ENCODE measurements at regions not wholly inside any gene's neighbourhood (a gene's known extent, or its start where the extent isn't known, plus 50 kb on each side); places are given as distances from the start of the nearest gene placed in this dataset.

DNA sequence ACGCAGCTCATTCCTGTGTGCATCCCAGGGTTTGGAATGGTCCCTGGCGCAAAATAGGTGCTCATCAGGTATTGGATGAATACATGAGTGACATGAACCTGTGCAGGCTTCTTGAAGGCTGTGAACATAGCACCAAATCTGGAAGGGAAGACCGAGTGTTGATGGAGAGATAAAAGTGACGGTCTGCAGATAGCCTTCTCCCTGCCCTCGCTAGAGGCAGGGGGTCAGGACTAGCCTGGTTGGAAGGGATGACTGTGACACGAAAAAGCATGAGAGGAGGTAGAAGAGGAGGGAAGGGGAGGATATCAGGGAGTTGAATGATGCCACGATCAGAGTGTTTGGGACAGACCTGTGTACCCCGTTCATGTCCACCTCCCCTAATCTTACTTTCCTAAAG is 267.1 kb downstream of the XXYLT1 start:
- H3K27ac ChIP-seq (ENCODE audit: low read depth), result no peak overlapping the region

DNA sequence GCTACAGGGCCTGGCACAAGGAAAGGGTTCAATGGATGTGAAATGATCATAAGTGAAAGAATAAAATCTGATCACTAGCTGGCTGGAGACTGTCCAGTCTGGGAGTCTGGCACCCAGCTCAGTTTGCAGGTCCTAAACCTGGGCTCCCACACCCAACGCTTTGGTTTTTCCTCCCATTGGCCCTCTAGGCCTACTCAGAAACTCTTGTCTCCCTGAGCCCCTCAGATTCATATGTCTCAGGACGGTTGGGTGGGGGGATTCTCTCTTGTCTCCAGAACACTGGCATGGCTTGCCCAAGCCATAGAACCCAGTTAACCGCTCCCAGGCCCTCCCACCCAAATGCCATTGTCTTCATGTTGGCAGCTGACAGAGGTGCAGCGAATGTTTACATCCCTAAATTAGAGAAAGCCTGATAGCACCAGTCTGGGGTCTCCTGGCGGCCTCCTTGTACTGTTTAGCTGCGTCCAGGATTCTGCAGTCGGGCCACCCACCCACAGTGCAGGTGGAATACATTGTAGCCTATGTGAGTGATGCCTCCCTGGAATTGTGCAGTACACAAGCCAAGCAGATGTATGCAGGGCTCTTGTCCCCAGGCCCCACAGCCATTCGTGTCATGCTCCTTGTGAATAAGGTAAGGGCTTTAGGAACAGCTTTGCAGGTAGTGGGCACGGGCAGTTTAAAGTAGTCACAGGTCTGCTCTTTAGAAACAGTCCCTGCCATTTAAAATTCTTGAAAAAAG is 266.3 kb downstream of the XXYLT1 start:
- no peak overlapping the region for H2AFZ ChIP-seq
- no peak overlapping the region for H3K4me3 Mint-ChIP-seq
- no peak overlapping the region for H3K4me2 ChIP-seq
- peaks cover 21% of the 10 kb centered on the region for H3K4me1 Mint-ChIP-seq
- H3K4me3 ChIP-seq, result no peak overlapping the region
- no peaks in the 10 kb centered on the region for H4K20me1 ChIP-seq (replicated peaks; ENCODE audit: insufficient read depth)
- no peak overlapping the region for H3K27ac ChIP-seq (ENCODE audit: low read depth)
- H3K79me2 ChIP-seq (replicated peaks; ENCODE audit: insufficient read depth), result no peaks in the 10 kb centered on the region
- H3K9me2 ChIP-seq (ENCODE audit: insufficient read depth), result no peaks in the 10 kb centered on the region
- H3K27me3 ChIP-seq (ENCODE audit: insufficient read depth), result no peaks in the 10 kb centered on the region
- no peaks in the 10 kb centered on the region for H3F3A ChIP-seq (replicated peaks; ENCODE audit: low read depth)
- H3K27me3 Mint-ChIP-seq (ENCODE audit: insufficient read depth, low read depth, poor library complexity), result peaks cover 1% of the 10 kb centered on the region
- H3K4me1 ChIP-seq (ENCODE audit: insufficient read depth), result peaks cover 8% of the 10 kb centered on the region
- no peaks in the 10 kb centered on the region for H3K36me3 ChIP-seq (ENCODE audit: insufficient read depth)
- H3K9me3 Mint-ChIP-seq, result peaks cover 15% of the 10 kb centered on the region
- ATAC-seq (no peak), DNase-seq (ENCODE audit: low spot score) (no peak)
- H3K27ac Mint-ChIP-seq, result no peak overlapping the region
- H3K36me3 Mint-ChIP-seq (ENCODE audit: low read depth), result peaks cover 6% of the 10 kb centered on the region; the same call in 2 of the 3 replicates
- TF ChIP-seq ZNF114 (CRISPR knock-in tag; IDR thresholded peaks at IDR 0.05), result no peak
- no peak for TF ChIP-seq POLR2AphosphoS5 (IDR thresholded peaks at IDR 0.05; ENCODE audit: low read depth)
- TF ChIP-seq, protein P1, sequence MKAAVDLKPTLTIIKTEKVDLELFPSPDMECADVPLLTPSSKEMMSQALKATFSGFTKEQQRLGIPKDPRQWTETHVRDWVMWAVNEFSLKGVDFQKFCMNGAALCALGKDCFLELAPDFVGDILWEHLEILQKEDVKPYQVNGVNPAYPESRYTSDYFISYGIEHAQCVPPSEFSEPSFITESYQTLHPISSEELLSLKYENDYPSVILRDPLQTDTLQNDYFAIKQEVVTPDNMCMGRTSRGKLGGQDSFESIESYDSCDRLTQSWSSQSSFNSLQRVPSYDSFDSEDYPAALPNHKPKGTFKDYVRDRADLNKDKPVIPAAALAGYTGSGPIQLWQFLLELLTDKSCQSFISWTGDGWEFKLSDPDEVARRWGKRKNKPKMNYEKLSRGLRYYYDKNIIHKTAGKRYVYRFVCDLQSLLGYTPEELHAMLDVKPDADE (IDR thresholded peaks at IDR 0.05), result no peak
- TF ChIP-seq, protein P2, sequence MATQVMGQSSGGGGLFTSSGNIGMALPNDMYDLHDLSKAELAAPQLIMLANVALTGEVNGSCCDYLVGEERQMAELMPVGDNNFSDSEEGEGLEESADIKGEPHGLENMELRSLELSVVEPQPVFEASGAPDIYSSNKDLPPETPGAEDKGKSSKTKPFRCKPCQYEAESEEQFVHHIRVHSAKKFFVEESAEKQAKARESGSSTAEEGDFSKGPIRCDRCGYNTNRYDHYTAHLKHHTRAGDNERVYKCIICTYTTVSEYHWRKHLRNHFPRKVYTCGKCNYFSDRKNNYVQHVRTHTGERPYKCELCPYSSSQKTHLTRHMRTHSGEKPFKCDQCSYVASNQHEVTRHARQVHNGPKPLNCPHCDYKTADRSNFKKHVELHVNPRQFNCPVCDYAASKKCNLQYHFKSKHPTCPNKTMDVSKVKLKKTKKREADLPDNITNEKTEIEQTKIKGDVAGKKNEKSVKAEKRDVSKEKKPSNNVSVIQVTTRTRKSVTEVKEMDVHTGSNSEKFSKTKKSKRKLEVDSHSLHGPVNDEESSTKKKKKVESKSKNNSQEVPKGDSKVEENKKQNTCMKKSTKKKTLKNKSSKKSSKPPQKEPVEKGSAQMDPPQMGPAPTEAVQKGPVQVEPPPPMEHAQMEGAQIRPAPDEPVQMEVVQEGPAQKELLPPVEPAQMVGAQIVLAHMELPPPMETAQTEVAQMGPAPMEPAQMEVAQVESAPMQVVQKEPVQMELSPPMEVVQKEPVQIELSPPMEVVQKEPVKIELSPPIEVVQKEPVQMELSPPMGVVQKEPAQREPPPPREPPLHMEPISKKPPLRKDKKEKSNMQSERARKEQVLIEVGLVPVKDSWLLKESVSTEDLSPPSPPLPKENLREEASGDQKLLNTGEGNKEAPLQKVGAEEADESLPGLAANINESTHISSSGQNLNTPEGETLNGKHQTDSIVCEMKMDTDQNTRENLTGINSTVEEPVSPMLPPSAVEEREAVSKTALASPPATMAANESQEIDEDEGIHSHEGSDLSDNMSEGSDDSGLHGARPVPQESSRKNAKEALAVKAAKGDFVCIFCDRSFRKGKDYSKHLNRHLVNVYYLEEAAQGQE (IDR thresholded peaks at IDR 0.05; ENCODE audit: unreplicated experiment), result no peak
- TF ChIP-seq EZH2phosphoT487 (IDR thresholded peaks at IDR 0.05; ENCODE audit: unreplicated experiment), result no peak
- TF ChIP-seq, protein P3, sequence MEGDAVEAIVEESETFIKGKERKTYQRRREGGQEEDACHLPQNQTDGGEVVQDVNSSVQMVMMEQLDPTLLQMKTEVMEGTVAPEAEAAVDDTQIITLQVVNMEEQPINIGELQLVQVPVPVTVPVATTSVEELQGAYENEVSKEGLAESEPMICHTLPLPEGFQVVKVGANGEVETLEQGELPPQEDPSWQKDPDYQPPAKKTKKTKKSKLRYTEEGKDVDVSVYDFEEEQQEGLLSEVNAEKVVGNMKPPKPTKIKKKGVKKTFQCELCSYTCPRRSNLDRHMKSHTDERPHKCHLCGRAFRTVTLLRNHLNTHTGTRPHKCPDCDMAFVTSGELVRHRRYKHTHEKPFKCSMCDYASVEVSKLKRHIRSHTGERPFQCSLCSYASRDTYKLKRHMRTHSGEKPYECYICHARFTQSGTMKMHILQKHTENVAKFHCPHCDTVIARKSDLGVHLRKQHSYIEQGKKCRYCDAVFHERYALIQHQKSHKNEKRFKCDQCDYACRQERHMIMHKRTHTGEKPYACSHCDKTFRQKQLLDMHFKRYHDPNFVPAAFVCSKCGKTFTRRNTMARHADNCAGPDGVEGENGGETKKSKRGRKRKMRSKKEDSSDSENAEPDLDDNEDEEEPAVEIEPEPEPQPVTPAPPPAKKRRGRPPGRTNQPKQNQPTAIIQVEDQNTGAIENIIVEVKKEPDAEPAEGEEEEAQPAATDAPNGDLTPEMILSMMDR (conservative IDR thresholded peaks at IDR 0.05; ENCODE audit: low read depth in 2 of 2), result no peak
- TF ChIP-seq CREB1 (CRISPR knock-in tag; IDR thresholded peaks at IDR 0.05; ENCODE audit: low read depth), result no peak
- no peak for TF ChIP-seq STAT1 (IDR thresholded peaks at IDR 0.05; ENCODE audit: unreplicated experiment)
- TF ChIP-seq JUNB (IDR thresholded peaks at IDR 0.05; ENCODE audit: unreplicated experiment), result no peak

More for the DNA sequence above, 267.1 kb downstream of the XXYLT1 start:
- Histone ChIP-seq H3K36me3 (ENCODE audit: insufficient read depth) (no peaks in the 10 kb centered on the region), H3K79me2 (replicated peaks; ENCODE audit: insufficient read depth) (no peaks in the 10 kb centered on the region), H3F3A (replicated peaks; ENCODE audit: low read depth) (no peaks in the 10 kb centered on the region), H3K4me2 (no peak overlapping the region), H3K27me3 (ENCODE audit: insufficient read depth) (no peaks in the 10 kb centered on the region), H4K20me1 (replicated peaks; ENCODE audit: insufficient read depth) (no peaks in the 10 kb centered on the region), H3K9me2 (ENCODE audit: insufficient read depth) (no peaks in the 10 kb centered on the region), H3K4me1 (ENCODE audit: insufficient read depth) (peaks cover 8% of the 10 kb centered on the region), H2AFZ (no peak overlapping the region), H3K4me3 (no peak overlapping the region)
- ATAC-seq (no peak), DNase-seq (ENCODE audit: low spot score) (no peak)
- Mint-ChIP-seq H3K4me3 (no peak overlapping the region), H3K36me3 (ENCODE audit: low read depth) (no peaks in the 10 kb centered on the region; the same call in 2 of the 3 replicates), H3K27ac (no peak overlapping the region), H3K27me3 (ENCODE audit: insufficient read depth, low read depth, poor library complexity) (peaks cover 1% of the 10 kb centered on the region), H3K4me1 (peaks cover 21% of the 10 kb centered on the region), H3K9me3 (peaks cover 7% of the 10 kb centered on the region)
- TF ChIP-seq ZNF331 (CRISPR knock-in tag; IDR thresholded peaks at IDR 0.05; ENCODE audit: low read depth), result no peak

Measured in GM23338 (cell line).